H1 (cell line): ENCODE measurements at regions not wholly inside any gene's neighbourhood (a gene's known extent, or its start where the extent isn't known, plus 50 kb on each side); places are given as distances from the start of the nearest gene placed in this dataset.

Experiments
- CTCF ChIA-PET: fragments of 300-600 bp; sonication (Branson Sonifier 250); formaldehyde crosslinking; loops from one replicate; lab custom pipeline; 2021; ENCODE audit not compliant: partially characterized antibody; lab: Charles Lee
- POLR2A ChIA-PET: fragments of 300-600 bp; sonication (Branson Sonifier 250); formaldehyde crosslinking; loops from one replicate; lab custom pipeline; 2021; ENCODE audit warnings: inconsistent platforms; ENCODE audit not compliant: partially characterized antibody; lab: Charles Lee
- DNase-seq, 2 experiments: peaks; one replicate each; pipeline versions ENCODE4 v3.0.0 to v3.0.0-alpha.2; 2010 to 2022; ENCODE audit warnings: low spot score in 2 of 2, low read depth in 1 of 2, mixed read lengths in 1 of 2
- FAIRE-seq: peaks from 2 replicates; lab custom pipeline; 2011; peaks lifted over from hg19 to GRCh38; lab: Jason Lieb, UNC
- H2AFZ ChIP-seq: 2 replicates; pipeline ENCODE4 v1.8.1; 2012; ENCODE audit warnings: low read length, inconsistent platforms
- H2AK5ac ChIP-seq: 2 replicates; pipeline ENCODE4 v1.6.1; 2013; ENCODE audit warnings: low read depth, low read length
- H2BK120ac ChIP-seq: replicated peaks from 2 replicates; pipeline ENCODE3; 2013; ENCODE audit warnings: low read depth, low read length, inconsistent platforms
- H2BK12ac ChIP-seq: 2 replicates; pipeline ENCODE4 v1.6.1; 2013; ENCODE audit warnings: low read depth, low read length
- H2BK15ac ChIP-seq: 2 replicates; pipeline ENCODE4 v1.6.1; 2013; ENCODE audit warnings: low read length
- H2BK20ac ChIP-seq: 2 replicates; pipeline ENCODE4 v1.6.1; 2013; ENCODE audit warnings: low read length
- H2BK5ac ChIP-seq: 2 replicates; pipeline ENCODE4 v1.6.1; 2013; ENCODE audit warnings: low read depth, low read length
- H3K14ac ChIP-seq: 2 replicates; pipeline ENCODE4 v1.6.1; 2013; ENCODE audit warnings: inconsistent platforms; ENCODE audit not compliant: insufficient read length
- H3K18ac ChIP-seq: 2 replicates; pipeline ENCODE4 v1.6.1; 2013; ENCODE audit warnings: low read length; ENCODE audit errors: extremely low read depth
- H3K23ac ChIP-seq: 2 replicates; pipeline ENCODE4 v1.6.1; 2013; ENCODE audit warnings: inconsistent platforms; ENCODE audit not compliant: insufficient read length
- H3K23me2 ChIP-seq: 2 replicates; pipeline ENCODE4 v1.6.1; 2013; ENCODE audit warnings: low read depth, low read length
- H3K27ac ChIP-seq: 2 replicates; pipeline ENCODE4 v1.6.1; 2011; ENCODE audit warnings: low read depth, low read length, inconsistent platforms
- H3K27me3 ChIP-seq, 4 experiments: replicated peaks in 1 of 4; 1 replicate in 1 of 4; 2 replicates in 3 of 4; pipeline versions ENCODE4 v1.6.1 to v1.8.1; 2011 to 2013; ENCODE audit warnings: low read length in 3 of 4, mild to moderate bottlenecking in 3 of 4, inconsistent platforms in 2 of 4, mixed read lengths in 2 of 4, moderate library complexity in 1 of 4; ENCODE audit not compliant: control insufficient read depth in 3 of 4, insufficient read depth in 3 of 4; ENCODE audit errors: extremely low read depth in 1 of 4
- H3K36me3 ChIP-seq, 4 experiments: 2 replicates each; pipeline versions ENCODE4 v1.6.1 to v1.8.1; 2011 to 2013; ENCODE audit warnings: mild to moderate bottlenecking in 4 of 4, low read length in 3 of 4, moderate library complexity in 2 of 4, control low read depth in 1 of 4, inconsistent platforms in 1 of 4; ENCODE audit not compliant: insufficient read depth in 4 of 4, control insufficient read depth in 2 of 4
- H3K4ac ChIP-seq: replicated peaks from 2 replicates; pipeline ENCODE3; 2013; ENCODE audit warnings: low read length, low read depth, mixed read lengths, inconsistent platforms; ENCODE audit not compliant: insufficient read length
- H3K4me1 ChIP-seq, 4 experiments: replicated peaks in 1 of 4; 1 replicate in 1 of 4; 2 replicates in 3 of 4; pipeline versions ENCODE4 v1.6.1 to v1.8.1; 2011 to 2013; ENCODE audit warnings: low read length in 3 of 4, inconsistent platforms in 2 of 4, mixed read lengths in 1 of 4; ENCODE audit not compliant: insufficient read depth in 4 of 4, control insufficient read depth in 3 of 4
- H3K4me2 ChIP-seq, 2 experiments: 2 replicates each; pipeline versions ENCODE4 v1.6.1 to v1.8.1; 2011 to 2013; ENCODE audit warnings: low read depth in 2 of 2, low read length in 2 of 2, control low read depth in 1 of 2, inconsistent platforms in 1 of 2, mild to moderate bottlenecking in 1 of 2; ENCODE audit not compliant: insufficient read depth in 1 of 2
- H3K4me3 ChIP-seq, 4 experiments: fragments of 200-600, 300-600 bp in 1 of 4; sonication (generic), shearing (Covaris generic), sonication (Bioruptor Twin) in 1 of 4; 2 replicates each; pipeline versions ENCODE4 v1.5.1 to v1.8.1; 2011 to 2016; ENCODE audit warnings: low read length in 4 of 4, low read depth in 3 of 4, control low read depth in 2 of 4, inconsistent platforms in 2 of 4, mild to moderate bottlenecking in 2 of 4, mixed read lengths in 1 of 4, moderate library complexity in 1 of 4; ENCODE audit not compliant: insufficient read depth in 2 of 4; ENCODE audit errors: extremely low read depth in 1 of 4
- H3K56ac ChIP-seq: replicated peaks from 2 replicates; pipeline ENCODE3; 2013; ENCODE audit warnings: low read depth, mild to moderate bottlenecking, mixed read lengths, low read length, inconsistent platforms; ENCODE audit not compliant: insufficient read length
- H3K79me1 ChIP-seq: 2 replicates; pipeline ENCODE4 v1.6.1; 2013; ENCODE audit warnings: low read depth, low read length, control low read depth
- H3K79me2 ChIP-seq, 2 experiments: 2 replicates each; pipeline versions ENCODE4 v1.6.1 to v1.8.1; 2012 to 2013; ENCODE audit warnings: low read length in 2 of 2, mild to moderate bottlenecking in 2 of 2, inconsistent platforms in 1 of 2; ENCODE audit not compliant: insufficient read depth in 2 of 2, control insufficient read depth in 1 of 2
- H3K9ac ChIP-seq, 4 experiments: replicated peaks in 1 of 4; 1 replicate in 1 of 4; 2 replicates in 3 of 4; pipeline versions ENCODE4 v1.6.1 to v1.8.1; 2011 to 2013; ENCODE audit warnings: low read depth in 3 of 4, low read length in 3 of 4, control low read depth in 2 of 4, mild to moderate bottlenecking in 2 of 4, moderate library complexity in 2 of 4, inconsistent platforms in 1 of 4; ENCODE audit errors: extremely low read depth in 1 of 4
- H3K9me3 ChIP-seq, 2 experiments: 2 replicates each; pipeline versions ENCODE4 v1.6.1 to v1.8.1; 2012 to 2013; ENCODE audit warnings: mild to moderate bottlenecking in 2 of 2, moderate library complexity in 2 of 2, control low read depth in 1 of 2, inconsistent platforms in 1 of 2, low read depth in 1 of 2, low read length in 1 of 2, mixed read lengths in 1 of 2; ENCODE audit not compliant: insufficient read depth in 2 of 2
- H4K20me1 ChIP-seq, 2 experiments: replicated peaks in 1 of 2; 2 replicates each; pipeline versions ENCODE3 to v1.8.1; 2011 to 2013; ENCODE audit warnings: inconsistent platforms in 2 of 2, low read length in 2 of 2, mild to moderate bottlenecking in 1 of 2; ENCODE audit not compliant: insufficient read depth in 2 of 2, control insufficient read depth in 1 of 2
- H4K5ac ChIP-seq: 2 replicates; pipeline ENCODE4 v1.6.1; 2013; ENCODE audit warnings: low read length, low read depth, mixed read lengths, inconsistent platforms; ENCODE audit not compliant: insufficient read length
- H4K8ac ChIP-seq: 2 replicates; pipeline ENCODE4 v1.8.0; 2013; ENCODE audit warnings: mild to moderate bottlenecking, moderate library complexity, low read length, inconsistent platforms; ENCODE audit not compliant: insufficient read depth; ENCODE audit errors: extremely low read depth
- H4K91ac ChIP-seq: replicated peaks from 2 replicates; pipeline ENCODE3; 2013; ENCODE audit warnings: low read length, mixed read lengths, inconsistent platforms; ENCODE audit not compliant: insufficient read length
- ASH2L ChIP-seq: fragments of 200-600, 300-600 bp; sonication (generic); IDR thresholded peaks from one replicate; pipeline ENCODE4 v1.7.1; 2017; ENCODE audit warnings: low read length
- BCL11A ChIP-seq, 2 experiments: IDR thresholded peaks; one replicate each; pipeline ENCODE4 v1.6.1; 2011; ENCODE audit warnings: low read depth in 2 of 2, low read length in 2 of 2, mild to moderate bottlenecking in 2 of 2
- CTBP2 ChIP-seq: IDR thresholded peaks from 2 replicates; pipeline ENCODE4 v1.7.0; 2011; ENCODE audit warnings: borderline replicate concordance, mild to moderate bottlenecking, moderate library complexity, mixed read lengths, low read length; ENCODE audit not compliant: insufficient read depth, insufficient read length
- HDAC2 ChIP-seq, 2 experiments: fragments of 300-600 bp in 1 of 2; sonication (generic) in 1 of 2; IDR thresholded peaks; 2 replicates each; pipeline ENCODE4 v1.6.1; 2011 to 2012; ENCODE audit warnings: low read depth in 2 of 2, low read length in 2 of 2, mild to moderate bottlenecking in 2 of 2, moderate library complexity in 2 of 2, borderline replicate concordance in 1 of 2, inconsistent platforms in 1 of 2
- JUN ChIP-seq: IDR thresholded peaks from 2 replicates; pipeline ENCODE4 v1.6.1; 2011; ENCODE audit warnings: low read depth, mild to moderate bottlenecking, improper control_type of control experiment, low read length
- KDM1A ChIP-seq: fragments of 200-600, 300-600 bp; sonication (generic); IDR thresholded peaks from 2 replicates; pipeline ENCODE4 v1.7.1; 2016; ENCODE audit warnings: mild to moderate bottlenecking, low read length, borderline replicate concordance
- MAFK ChIP-seq: IDR thresholded peaks from 2 replicates; pipeline ENCODE4 v1.6.1; 2012; ENCODE audit warnings: low read depth, mild to moderate bottlenecking, improper control_type of control experiment, low read length
- NRF1 ChIP-seq: IDR thresholded peaks from 2 replicates; pipeline ENCODE4 v1.6.1; 2011; ENCODE audit warnings: mild to moderate bottlenecking, low read depth, low read length, improper control_type of control experiment
- RAD21 ChIP-seq, 2 experiments: IDR thresholded peaks in 1 of 2; conservative IDR thresholded peaks in 1 of 2; 2 replicates each; pipeline ENCODE4 v1.6.1; 2011; ENCODE audit warnings: low read depth in 2 of 2, low read length in 2 of 2, improper control_type of control experiment in 1 of 2, inconsistent platforms in 1 of 2, mild to moderate bottlenecking in 1 of 2, moderate library complexity in 1 of 2
- RBBP5 ChIP-seq: IDR thresholded peaks from 2 replicates; pipeline ENCODE4 v1.7.1; 2012; ENCODE audit warnings: low read depth, mild to moderate bottlenecking, inconsistent platforms, low read length, moderate library complexity, borderline replicate concordance
- SIRT6 ChIP-seq: IDR thresholded peaks from one replicate; pipeline ENCODE4 v1.7.1; 2012; ENCODE audit warnings: low read length, inconsistent platforms
- SIX5 ChIP-seq: IDR thresholded peaks from 2 replicates; pipeline ENCODE4 v1.6.1; 2011; ENCODE audit warnings: mild to moderate bottlenecking, low read depth, low read length
- SP2 ChIP-seq: IDR thresholded peaks from 2 replicates; pipeline ENCODE4 v1.6.1; 2012; ENCODE audit warnings: mild to moderate bottlenecking, low read length, inconsistent platforms
- WGBS, 2 experiments: shearing (Covaris generic) in 1 of 2; methylation state at CpG; one replicate each; pipeline versions ENCODE4 v1.1.6 to v1.1.7; 2013 to 2015; ENCODE audit warnings: low lambda C conversion rate in 2 of 2, mixed read lengths in 2 of 2, inconsistent platforms in 1 of 2, low coverage in 1 of 2, missing lambda C conversion rate in 1 of 2; ENCODE audit not compliant: insufficient replicate concordance in 2 of 2, insufficient coverage in 1 of 2, insufficient read length in 1 of 2; ENCODE audit errors: extremely low coverage in 1 of 2, missing lambda C conversion rate in 1 of 2; 5-methylcytosine and 5-hydroxymethylcytosine counted together

- 93% methylated on average over 5 of the region's 5 CpGs; no CpG with 5 or more reads in 1 of the 2 experiments for WGBS, 2 experiments
- no peak overlapping the region for H3K9ac ChIP-seq
- H4K91ac ChIP-seq = no peak overlapping the region
- H3K14ac ChIP-seq = no peak overlapping the region
- no peak overlapping the region for H3K4me3 ChIP-seq
- no peak overlapping the region for H2BK15ac ChIP-seq
- no peak overlapping the region for H2BK20ac ChIP-seq
- H3K27me3 ChIP-seq = no peaks in the 10 kb centered on the region
- no peak overlapping the region for H2AFZ ChIP-seq
- H4K8ac ChIP-seq = no peak overlapping the region
- H3K79me1 ChIP-seq = no peaks in the 10 kb centered on the region
- H3K79me2 ChIP-seq = no peaks in the 10 kb centered on the region
- H2AK5ac ChIP-seq = no peak overlapping the region
- no peak overlapping the region for H4K5ac ChIP-seq
- no peak overlapping the region for H2BK120ac ChIP-seq
- DNase-seq = no peak
- no peaks in the 10 kb centered on the region for H3K36me3 ChIP-seq
- no peak for FAIRE-seq
- no peak overlapping the region for H2BK5ac ChIP-seq
- H2BK12ac ChIP-seq = no peak overlapping the region
- H3K4me1 ChIP-seq = no peaks in the 10 kb centered on the region
- H3K18ac ChIP-seq = no peak overlapping the region
- H4K20me1 ChIP-seq = no peaks in the 10 kb centered on the region
- H3K27ac ChIP-seq = no peak overlapping the region
- ChIA-PET POLR2A (no interaction called here), CTCF (interaction anchor here (1.1 to 1.8 kb wide), 4 partner anchors 9 to 556 kb away, joined by 4 read pairs; no protein-coding TSS in a partner anchor)
- H3K23ac ChIP-seq = no peak overlapping the region
- no peaks in the 10 kb centered on the region for H3K9me3 ChIP-seq
- H3K4me2 ChIP-seq = no peak overlapping the region
- no peak overlapping the region for H3K4ac ChIP-seq
- H3K23me2 ChIP-seq = no peaks in the 10 kb centered on the region
- no peak overlapping the region for H3K56ac ChIP-seq
- TF ChIP-seq SP2 (no peak), RBBP5 (no peak), BCL11A (IDR thresholded peaks at IDR 0.05; ENCODE audit: low read depth in 2 of 2, low read length in 2 of 2) (no peak), MAFK (no peak), JUN (no peak), SIX5 (no peak), SIRT6 (no peak), HDAC2 (IDR thresholded peaks at IDR 0.05; ENCODE audit: borderline replicate concordance in 1 of 2, low read depth in 2 of 2, low read length in 2 of 2) (no peak), KDM1A (no peak), ASH2L (no peak), NRF1 (no peak), RAD21 (IDR thresholded peaks at IDR 0.05 in 1 of 2, conservative IDR thresholded peaks at IDR 0.05 in 1 of 2; ENCODE audit: low read depth in 2 of 2, low read length in 2 of 2) (no peak), CTBP2 (no peak)
Measured at GRCh38 chr2:12170121-12170520, 423.7 kb downstream of the LPIN1 start.
